ENCODE measurements at regions not wholly inside any gene's neighbourhood (a gene's known extent, or its start where the extent isn't known, plus 50 kb on each side); places are given as distances from the start of the nearest gene placed in this dataset.

DNA sequence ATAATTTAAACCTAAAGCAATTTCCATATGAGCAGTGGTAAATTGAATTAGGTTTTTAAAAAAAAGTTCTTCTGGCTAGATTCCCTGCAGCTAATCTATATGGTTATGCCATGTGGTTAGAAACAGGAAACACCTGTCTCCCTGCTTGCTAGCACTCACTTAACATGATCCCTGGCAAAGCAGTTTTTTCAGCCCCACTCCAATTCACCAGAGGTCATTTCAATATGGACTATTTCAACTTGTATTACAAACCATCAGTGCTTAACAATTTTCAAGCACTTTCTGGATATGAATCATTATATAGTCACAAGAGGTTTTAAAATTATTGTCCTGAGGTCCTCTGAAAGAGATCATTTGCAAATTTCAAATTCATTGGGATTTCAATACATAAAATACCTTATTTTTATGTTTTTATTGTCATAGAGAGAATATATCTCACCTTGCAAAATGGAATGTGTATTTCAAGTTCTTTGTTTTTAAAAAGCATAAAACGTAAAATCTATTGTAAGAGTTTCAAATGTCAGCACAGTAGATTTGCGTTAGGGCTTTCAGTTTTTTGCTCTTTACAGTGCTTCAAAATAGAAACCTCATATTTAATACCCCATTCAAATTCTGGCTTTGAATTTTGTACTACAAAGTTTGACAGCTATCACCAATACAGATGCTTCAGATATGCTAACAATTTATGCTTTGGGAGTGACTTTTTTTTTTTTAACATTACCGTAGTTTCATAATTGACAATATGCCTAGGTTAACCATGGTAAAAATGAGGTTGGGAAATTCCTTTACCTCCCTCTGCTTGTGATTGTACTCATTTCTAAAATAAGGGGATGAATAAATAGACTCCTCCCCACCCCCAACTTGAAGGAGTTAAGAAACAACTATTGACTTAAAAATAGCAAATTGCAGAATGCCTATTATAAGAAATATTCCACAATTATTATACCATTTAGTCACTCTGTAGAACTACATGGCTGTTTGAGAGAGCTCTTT, 117.5 kb upstream of the HGF start:
- TF ChIP-seq, protein P1, sequence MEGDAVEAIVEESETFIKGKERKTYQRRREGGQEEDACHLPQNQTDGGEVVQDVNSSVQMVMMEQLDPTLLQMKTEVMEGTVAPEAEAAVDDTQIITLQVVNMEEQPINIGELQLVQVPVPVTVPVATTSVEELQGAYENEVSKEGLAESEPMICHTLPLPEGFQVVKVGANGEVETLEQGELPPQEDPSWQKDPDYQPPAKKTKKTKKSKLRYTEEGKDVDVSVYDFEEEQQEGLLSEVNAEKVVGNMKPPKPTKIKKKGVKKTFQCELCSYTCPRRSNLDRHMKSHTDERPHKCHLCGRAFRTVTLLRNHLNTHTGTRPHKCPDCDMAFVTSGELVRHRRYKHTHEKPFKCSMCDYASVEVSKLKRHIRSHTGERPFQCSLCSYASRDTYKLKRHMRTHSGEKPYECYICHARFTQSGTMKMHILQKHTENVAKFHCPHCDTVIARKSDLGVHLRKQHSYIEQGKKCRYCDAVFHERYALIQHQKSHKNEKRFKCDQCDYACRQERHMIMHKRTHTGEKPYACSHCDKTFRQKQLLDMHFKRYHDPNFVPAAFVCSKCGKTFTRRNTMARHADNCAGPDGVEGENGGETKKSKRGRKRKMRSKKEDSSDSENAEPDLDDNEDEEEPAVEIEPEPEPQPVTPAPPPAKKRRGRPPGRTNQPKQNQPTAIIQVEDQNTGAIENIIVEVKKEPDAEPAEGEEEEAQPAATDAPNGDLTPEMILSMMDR (IDR thresholded peaks at IDR 0.05) = no peak
- TF ChIP-seq POLR2A (IDR thresholded peaks at IDR 0.05) = no peak
